ENCODE measurements at regions not wholly inside any gene's neighbourhood (a gene's known extent, or its start where the extent isn't known, plus 50 kb on each side); places are given as distances from the start of the nearest gene placed in this dataset.

- DNase-seq (no peak), FAIRE-seq (no peak), ATAC-seq (no peak)
- WGBS, 2 donors = 77 to 88% methylated on average over 3 of the region's 3 CpGs
- no peak overlapping the region for H3K27ac ChIP-seq
- intact Hi-C loops (cut with DNase I) = no loop called here
- no peaks in the 10 kb centered on the region for H3K36me3 ChIP-seq
- H3K4me1 ChIP-seq = no peaks in the 10 kb centered on the region
- H3K9me3 ChIP-seq = no peaks in the 10 kb centered on the region
- TF ChIP-seq, protein P1, sequence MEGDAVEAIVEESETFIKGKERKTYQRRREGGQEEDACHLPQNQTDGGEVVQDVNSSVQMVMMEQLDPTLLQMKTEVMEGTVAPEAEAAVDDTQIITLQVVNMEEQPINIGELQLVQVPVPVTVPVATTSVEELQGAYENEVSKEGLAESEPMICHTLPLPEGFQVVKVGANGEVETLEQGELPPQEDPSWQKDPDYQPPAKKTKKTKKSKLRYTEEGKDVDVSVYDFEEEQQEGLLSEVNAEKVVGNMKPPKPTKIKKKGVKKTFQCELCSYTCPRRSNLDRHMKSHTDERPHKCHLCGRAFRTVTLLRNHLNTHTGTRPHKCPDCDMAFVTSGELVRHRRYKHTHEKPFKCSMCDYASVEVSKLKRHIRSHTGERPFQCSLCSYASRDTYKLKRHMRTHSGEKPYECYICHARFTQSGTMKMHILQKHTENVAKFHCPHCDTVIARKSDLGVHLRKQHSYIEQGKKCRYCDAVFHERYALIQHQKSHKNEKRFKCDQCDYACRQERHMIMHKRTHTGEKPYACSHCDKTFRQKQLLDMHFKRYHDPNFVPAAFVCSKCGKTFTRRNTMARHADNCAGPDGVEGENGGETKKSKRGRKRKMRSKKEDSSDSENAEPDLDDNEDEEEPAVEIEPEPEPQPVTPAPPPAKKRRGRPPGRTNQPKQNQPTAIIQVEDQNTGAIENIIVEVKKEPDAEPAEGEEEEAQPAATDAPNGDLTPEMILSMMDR (IDR thresholded peaks at IDR 0.05) = no peak
- no peaks in the 10 kb centered on the region for H3K27me3 ChIP-seq
- H3K4me3 ChIP-seq = no peak overlapping the region
These were observed 462.5 kb upstream of the HS6ST1 start for GRCh38 chr2:128781166-128781565.

DNA sequence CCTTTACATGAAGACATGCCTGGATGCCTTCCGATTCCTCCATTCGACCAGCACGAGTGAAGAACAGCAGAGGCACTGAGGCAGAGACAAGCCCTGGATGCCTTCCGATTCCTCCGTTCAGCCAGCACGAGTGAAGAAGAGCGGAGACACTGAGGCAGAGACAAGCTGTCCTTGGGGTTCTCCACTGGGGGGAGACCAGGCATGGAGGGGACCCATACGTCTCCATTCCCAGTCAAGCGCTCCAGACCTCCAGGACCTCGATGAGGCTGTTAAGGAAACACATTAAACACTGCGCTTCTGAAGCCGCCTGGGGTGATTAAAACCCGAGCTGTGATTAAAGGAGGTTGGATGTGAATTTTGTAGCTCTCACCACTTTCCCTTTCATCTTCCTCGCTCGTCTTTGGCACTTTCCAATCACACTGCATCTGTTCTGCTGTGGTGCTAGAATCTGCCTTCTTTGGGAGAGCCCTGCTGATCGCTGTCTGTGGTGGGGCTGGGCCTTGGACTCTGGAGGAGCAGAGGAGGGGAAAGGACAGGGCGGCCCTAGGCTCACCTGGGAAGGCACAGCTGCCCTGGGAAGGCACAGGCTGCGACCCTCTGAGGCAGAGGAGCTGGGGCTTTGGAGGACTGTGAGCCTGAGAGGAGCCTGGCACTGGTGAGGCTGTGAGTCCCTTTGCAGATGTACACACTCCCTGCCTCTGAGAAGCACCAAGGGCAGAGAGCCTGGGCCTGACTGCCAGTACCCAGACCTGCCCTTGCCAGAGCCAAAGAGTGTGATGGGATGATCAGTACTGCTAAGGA, 463.1 kb upstream of the HS6ST1 start:
- 83 to 91% methylated on average over 18 of the region's 18 CpGs for WGBS, 2 donors
- Histone ChIP-seq H3K4me3 (no peak overlapping the region), H3K36me3 (no peaks in the 10 kb centered on the region), H3K27me3 (no peaks in the 10 kb centered on the region), H3K27ac (no peak overlapping the region), H3K9me3 (no peaks in the 10 kb centered on the region), H3K4me1 (no peaks in the 10 kb centered on the region)
- no peak for ATAC-seq
- TF ChIP-seq, protein P1 (IDR thresholded peaks at IDR 0.05) = no peak
- peak in 1 of 6 donors; percentile 37 for DNase-seq
- no peak for FAIRE-seq
- intact Hi-C loops (cut with DNase I) = no loop called here

DNA sequence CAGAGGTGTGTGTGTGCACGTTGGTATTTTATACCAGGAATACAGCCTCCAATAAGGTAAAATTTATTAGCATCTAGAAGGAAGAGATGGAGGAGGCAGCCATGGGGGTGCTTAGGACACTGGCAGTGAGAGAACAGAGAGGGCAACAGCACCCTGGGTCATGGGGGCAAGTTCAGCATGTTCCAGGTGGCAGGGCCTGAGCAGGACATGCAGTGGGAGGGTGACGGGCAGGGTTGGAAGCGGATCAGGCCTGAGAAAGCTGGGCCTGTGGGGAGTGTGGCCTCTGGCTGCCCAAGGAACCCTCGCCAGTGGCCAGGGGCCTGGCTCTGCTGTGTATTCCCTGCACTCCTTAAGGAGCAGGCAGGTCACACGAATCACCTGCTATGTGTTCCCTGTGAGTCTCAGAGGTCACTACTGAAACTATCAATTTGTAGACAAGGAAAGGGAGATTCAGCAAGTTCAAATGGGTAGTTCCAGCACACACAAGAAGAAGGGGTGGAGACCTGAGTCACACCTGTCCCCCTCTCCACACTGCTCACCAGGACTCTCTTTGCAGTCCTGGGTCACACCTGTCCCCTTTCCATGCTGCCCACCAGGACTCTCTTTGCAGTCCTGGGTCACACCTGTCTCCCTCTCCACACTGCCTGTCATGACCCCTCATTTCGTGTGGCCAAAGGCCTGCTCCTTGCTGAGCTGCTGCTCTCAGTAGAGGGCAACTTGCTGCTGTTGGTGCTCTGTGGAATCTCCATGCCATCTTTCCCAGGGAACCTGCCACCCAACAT, 463.9 kb upstream of the HS6ST1 start:
- ATAC-seq (no peak), FAIRE-seq (no peak), DNase-seq (peak in 1 of 6 donors; percentile 35)
- Histone ChIP-seq H3K4me3 (no peak overlapping the region), H3K9me3 (no peaks in the 10 kb centered on the region), H3K27me3 (no peaks in the 10 kb centered on the region), H3K4me1 (no peaks in the 10 kb centered on the region), H3K27ac (no peak overlapping the region), H3K36me3 (no peaks in the 10 kb centered on the region)
- 82 to 89% methylated on average over 6 of the region's 6 CpGs for WGBS, 2 donors
- TF ChIP-seq, protein P1 (IDR thresholded peaks at IDR 0.05) = no peak
- intact Hi-C loops (cut with DNase I) = no loop called here

DNA sequence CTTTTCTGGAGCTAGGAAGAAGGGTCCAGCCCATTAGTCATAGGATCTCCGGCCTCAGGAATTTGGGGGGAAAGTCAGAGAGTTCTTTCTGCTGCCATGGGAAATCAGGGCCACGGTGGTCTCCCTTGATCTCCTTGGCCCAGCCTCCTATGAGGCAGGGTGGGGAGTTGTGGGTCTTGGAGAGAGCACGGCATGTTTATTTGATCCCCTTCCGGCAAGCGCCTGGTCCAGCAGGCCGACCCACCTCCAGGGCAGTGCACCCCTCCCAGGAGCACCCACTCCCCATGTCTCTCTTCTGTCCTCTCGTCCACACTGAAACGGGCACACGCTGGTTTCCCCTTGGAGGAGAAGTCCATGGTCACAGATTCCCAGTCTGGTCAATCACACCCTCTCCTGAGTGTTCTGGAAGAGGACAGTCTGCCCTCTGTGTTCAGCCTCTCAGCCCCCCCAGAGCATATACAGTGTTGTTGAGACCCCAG, 464.6 kb upstream of the HS6ST1 start:
- FAIRE-seq (no peak), DNase-seq (peak in 1 of 6 donors; percentile 15), ATAC-seq (no peak)
- H3K4me1 ChIP-seq = no peaks in the 10 kb centered on the region
- H3K4me3 ChIP-seq = no peak overlapping the region
- intact Hi-C loops (cut with DNase I) = no loop called here
- TF ChIP-seq, protein P1 (IDR thresholded peaks at IDR 0.05) = no peak
- H3K27me3 ChIP-seq = no peaks in the 10 kb centered on the region
- H3K36me3 ChIP-seq = no peaks in the 10 kb centered on the region
- no peak overlapping the region for H3K27ac ChIP-seq
- no peaks in the 10 kb centered on the region for H3K9me3 ChIP-seq
- WGBS, 2 donors = 89 to 98% methylated on average over 9 of the region's 9 CpGs

Measured in pancreas (tissue), 10 donors.